Right lobe of liver (tissue), 6 donors: ENCODE measurements at regions not wholly inside any gene's neighbourhood (a gene's known extent, or its start where the extent isn't known, plus 50 kb on each side); places are given as distances from the start of the nearest gene placed in this dataset.
A peak's percentile ranks its signal among the peaks of the same experiment; 100 is the strongest.

Experiments
- ATAC-seq, 4 donors: fragments of 200-7000 bp; cut with Tn5 transposase; one replicate each; pipeline ENCODE4 v1.9.1; 2020; ENCODE audit warnings: mild to moderate bottlenecking in 4 of 4, moderate library complexity in 4 of 4
- DNase-seq, 3 donors: peaks; one replicate each; pipeline ENCODE4 v3.0.0-alpha.2; 2020
- H3K27ac ChIP-seq, 3 donors: fragments of 200-600 bp; one replicate each; pipeline ENCODE4 v1.8.0; 2022
- H3K27me3 ChIP-seq, 2 donors: fragments of 200-600 bp; one replicate each; pipeline ENCODE4 v1.8.0; 2022
- H3K36me3 ChIP-seq, 4 donors: fragments of 200-600 bp; sonication (generic) in 1 of 4; one replicate each; pipeline versions ENCODE4 v1.5.1 to v1.8.0; 2017 to 2022; ENCODE audit warnings: control low read depth in 1 of 4
- H3K4me1 ChIP-seq, 4 donors: fragments of 200-600 bp; sonication (generic) in 1 of 4; one replicate each; pipeline versions ENCODE4 v1.5.1 to v1.8.0; 2017 to 2022; ENCODE audit warnings: control low read depth in 1 of 4
- H3K4me3 ChIP-seq, 3 donors: fragments of 200-600 bp; one replicate each; pipeline ENCODE4 v1.8.0; 2022
- H3K9me3 ChIP-seq, 4 donors: fragments of 200-600 bp; sonication (generic) in 1 of 4; one replicate each; pipeline versions ENCODE4 v1.5.1 to v1.8.0; 2017 to 2022; ENCODE audit warnings: control low read depth in 1 of 4
- CTCF ChIP-seq, 4 donors: fragments of 200-600 bp in 3 of 4; fragments of 450-650 bp in 1 of 4; IDR thresholded peaks; one replicate each; pipeline versions ENCODE4 v1.5.1 to v1.8.0; 2016 to 2022; ENCODE audit warnings: antibody characterized with exemption in 4 of 4, mild to moderate bottlenecking in 2 of 4
- POLR2A ChIP-seq: fragments of 450-650 bp; IDR thresholded peaks from one replicate; pipeline ENCODE4 v1.6.1; 2017; ENCODE audit warnings: antibody characterized with exemption, mild to moderate bottlenecking
- WGBS: methylation state at CpG from one replicate; pipeline ENCODE4 v1.1.6; 2018; ENCODE audit warnings: low coverage, low lambda C conversion rate; ENCODE audit not compliant: insufficient coverage; ENCODE audit errors: missing lambda C conversion rate; 5-methylcytosine and 5-hydroxymethylcytosine counted together
- intact Hi-C, 2 donors: fragments of 100-400 bp; cut with DNase I; formaldehyde crosslinking; loops; one replicate each; pipeline versions ENCODE4 v1.11.2 to v1.14.1; 2022
- donor health status: DM: no; HTN: yes; CAD: no.
- donor health status: DM: no; HTN: no; CAD: no.
- donor health status: DM: no; HTN: no; CAD: no.
- donor health status: DM: no; HTN: yes; CAD: no.
- donor health status: DM: no; HTN: yes; CAD: no.

GRCh38 chr2:61688369-61689334 lies 150.5 kb upstream of the XPO1 start:
- Histone ChIP-seq H3K27ac (peak overlapping the region in 1 of 3 donors; percentile 86), H3K4me3 (no peak overlapping the region), H3K36me3 (no peaks in the 10 kb centered on the region), H3K27me3 (no peaks in the 10 kb centered on the region), H3K9me3 (no peaks in the 10 kb centered on the region), H3K4me1 (peaks cover 0 to 8% (median 4%) of the 10 kb centered on the region in 4 donors)
- WGBS = 85% methylated on average over 11 of the region's 17 CpGs
- no peak for TF ChIP-seq POLR2A
- no peak for TF ChIP-seq CTCF (IDR thresholded peaks at IDR 0.05)
- intact Hi-C loops = no loop called here
- peak in 1 of 4 donors; percentile 20 for ATAC-seq
- no peak for DNase-seq

DNA sequence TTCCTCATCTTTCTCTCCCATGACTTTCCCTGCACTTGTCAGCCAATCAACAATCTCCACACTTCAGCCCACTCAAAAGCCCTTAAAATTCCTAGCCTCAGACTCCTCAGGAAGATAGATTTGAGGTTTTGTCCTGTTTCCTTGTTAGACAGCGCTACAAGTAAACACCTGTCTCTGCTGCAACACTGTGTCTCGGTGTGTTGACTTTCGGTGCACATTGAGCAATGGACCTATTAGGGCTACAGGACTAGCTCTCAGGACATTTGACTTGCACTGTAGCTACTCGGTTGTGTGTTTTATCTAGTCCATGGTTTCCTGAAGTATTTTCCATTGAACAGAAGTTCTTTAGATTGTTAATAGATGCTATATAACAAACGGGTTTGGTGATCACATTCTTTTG lies 140.9 kb upstream of the XPO1 start:
- no peaks in the 10 kb centered on the region for H3K27me3 ChIP-seq
- H3K36me3 ChIP-seq = no peaks in the 10 kb centered on the region
- H3K9me3 ChIP-seq = no peaks in the 10 kb centered on the region
- TF ChIP-seq CTCF (IDR thresholded peaks at IDR 0.05) = no peak
- no peak for TF ChIP-seq POLR2A
- 51% methylated on average over 5 of the region's 5 CpGs for WGBS
- peaks cover 0 to 8% (median 0%) of the 10 kb centered on the region in 4 donors for H3K4me1 ChIP-seq
- ATAC-seq (peak; percentile 72 to 98 (median 87)), DNase-seq (no peak)
- intact Hi-C loops = no loop called here
- no peak overlapping the region for H3K27ac ChIP-seq
- no peak overlapping the region for H3K4me3 ChIP-seq

- H3K9me3 ChIP-seq = no peaks in the 10 kb centered on the region
- no peaks in the 10 kb centered on the region for H3K27me3 ChIP-seq
- intact Hi-C loops = no loop called here
- H3K4me3 ChIP-seq = no peak overlapping the region
- DNase-seq (no peak), ATAC-seq (peak in 3 of 4 donors; percentile 38 to 88 (median 63))
- TF ChIP-seq CTCF (IDR thresholded peaks at IDR 0.05) (no peak), POLR2A (no peak)
- H3K27ac ChIP-seq = peak overlapping the region in 1 of 3 donors; percentile 29
- peaks cover 0 to 8% (median 0%) of the 10 kb centered on the region in 4 donors for H3K4me1 ChIP-seq
- no peaks in the 10 kb centered on the region for H3K36me3 ChIP-seq
Measured at GRCh38 chr2:61677942-61678341, 139.8 kb upstream of the XPO1 start.

DNA sequence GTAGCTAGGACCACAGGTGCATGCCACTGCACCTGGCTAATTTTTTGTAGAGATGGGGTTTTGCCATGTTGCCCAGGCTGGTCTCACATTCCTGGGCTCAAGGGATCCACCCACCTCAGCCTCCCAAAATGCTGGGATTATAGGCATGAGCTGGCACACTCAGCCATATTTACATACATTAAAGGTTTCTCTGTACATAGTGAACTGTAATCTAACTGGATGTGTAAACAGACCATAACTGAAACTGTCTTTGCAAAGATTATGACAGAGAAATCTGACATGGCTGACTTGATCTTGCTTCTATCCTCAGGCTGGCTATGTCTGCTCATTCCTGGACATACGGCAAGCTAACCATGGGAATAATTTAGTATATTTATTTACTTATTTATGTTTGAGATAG lies 139.2 kb upstream of the XPO1 start:
- WGBS = 80% methylated on average over 1 of the region's 1 CpG
- DNase-seq (no peak), ATAC-seq (no peak)
- Histone ChIP-seq H3K27ac (no peak overlapping the region), H3K36me3 (no peaks in the 10 kb centered on the region), H3K9me3 (no peaks in the 10 kb centered on the region), H3K4me1 (peaks cover 0 to 10% (median 0%) of the 10 kb centered on the region in 4 donors), H3K27me3 (no peaks in the 10 kb centered on the region), H3K4me3 (no peak overlapping the region)
- intact Hi-C loops = no loop called here
- TF ChIP-seq POLR2A = no peak
- TF ChIP-seq CTCF (IDR thresholded peaks at IDR 0.05) = no peak
